ENCODE measurements at regions not wholly inside any gene's neighbourhood (a gene's known extent, or its start where the extent isn't known, plus 50 kb on each side); places are given as distances from the start of the nearest gene placed in this dataset.

GRCh38 chr21:15508554-15508953 is 221.2 kb upstream of the USP25 start:
- ATAC-seq (ENCODE audit: insufficient read depth, low FRiP score) (no peak), DNase-seq (no peak)
- no peaks in the 10 kb centered on the region for H3K27me3 ChIP-seq (ENCODE audit: control insufficient read depth in 3 of 3, insufficient read depth in 3 of 3, low read length in 2 of 3)
- H3K9me3 ChIP-seq (ENCODE audit: control insufficient read depth in 4 of 4, insufficient read depth in 3 of 4, low read length in 3 of 4), result no peaks in the 10 kb centered on the region
- no peak overlapping the region for H3K4me3 ChIP-seq
- TF ChIP-seq CTCF (IDR thresholded peaks at IDR 0.05; ENCODE audit: control extremely low read depth, extremely low read depth), result no peak
- H3K9ac ChIP-seq (ENCODE audit: insufficient read depth in 1 of 2, low read length in 2 of 2), result no peak overlapping the region
- no peaks in the 10 kb centered on the region for H3K36me3 ChIP-seq (ENCODE audit: control insufficient read depth in 4 of 4, insufficient read depth in 4 of 4, low read length in 4 of 4)
- no peaks in the 10 kb centered on the region for H3K4me1 ChIP-seq (ENCODE audit: control insufficient read depth in 5 of 5, insufficient read depth in 5 of 5, low read length in 5 of 5)
- H3K27ac ChIP-seq (ENCODE audit: low read depth in 1 of 2, low read length in 1 of 2), result no peak overlapping the region
- WGBS, 2 donors, result 72 to 75% methylated on average over 3 of the region's 3 CpGs

DNA sequence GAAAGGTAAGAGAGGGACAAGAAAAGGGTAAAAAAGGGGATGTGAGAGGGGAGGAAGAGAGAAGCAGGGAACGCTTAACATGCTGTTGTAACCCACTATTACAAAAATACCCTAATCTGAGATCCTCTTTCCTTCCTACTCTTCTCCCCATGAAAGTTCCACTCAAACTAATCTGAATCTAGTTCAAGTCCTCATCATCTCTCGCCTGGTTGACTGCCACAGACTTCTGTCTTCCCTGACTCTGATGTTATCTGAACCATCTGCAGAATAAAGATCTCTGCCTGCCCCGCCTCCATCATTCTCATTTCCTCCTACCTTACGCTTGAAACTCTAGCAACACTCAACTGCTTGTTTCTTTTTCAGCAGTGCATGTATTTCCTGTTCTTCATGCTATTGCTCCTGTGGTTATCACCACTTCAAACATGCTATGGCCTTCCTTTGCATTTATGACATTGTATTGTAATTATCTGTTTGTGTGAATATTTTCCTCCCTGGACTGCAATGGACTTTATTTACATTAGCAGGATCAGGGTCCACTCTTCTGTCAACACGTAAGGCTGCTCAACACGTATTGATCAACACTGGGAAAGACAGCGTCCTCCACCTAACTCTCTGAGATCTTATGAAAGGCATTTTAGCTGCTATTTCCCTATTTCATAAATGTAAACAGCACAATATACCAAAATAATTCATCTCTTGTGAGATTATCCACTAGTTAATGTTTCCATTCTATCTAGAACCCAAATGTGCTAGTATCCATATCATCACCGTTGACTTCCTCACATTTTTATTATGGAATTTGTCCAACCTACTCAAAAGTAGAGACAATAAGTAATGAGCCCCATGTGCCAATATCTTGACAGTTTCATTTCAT is 215.5 kb upstream of the USP25 start:
- no peak for TF ChIP-seq CTCF (IDR thresholded peaks at IDR 0.05; ENCODE audit: control extremely low read depth, extremely low read depth)

GRCh38 chr21:15515908-15516307 is 213.9 kb upstream of the USP25 start:
- TF ChIP-seq CTCF (IDR thresholded peaks at IDR 0.05; ENCODE audit: control extremely low read depth, extremely low read depth), result no peak
- no peak overlapping the region for H3K9ac ChIP-seq (ENCODE audit: insufficient read depth in 1 of 2, low read length in 2 of 2)
- ATAC-seq (ENCODE audit: insufficient read depth, low FRiP score) (no peak), DNase-seq (no peak)
- no peak overlapping the region for H3K4me3 ChIP-seq
- WGBS, 2 donors, result 66 to 88% methylated on average over 2 of the region's 2 CpGs
- H3K36me3 ChIP-seq (ENCODE audit: control insufficient read depth in 4 of 4, insufficient read depth in 4 of 4, low read length in 4 of 4), result no peaks in the 10 kb centered on the region
- no peaks in the 10 kb centered on the region for H3K4me1 ChIP-seq (ENCODE audit: control insufficient read depth in 5 of 5, insufficient read depth in 5 of 5, low read length in 5 of 5)
- no peak overlapping the region for H3K27ac ChIP-seq (ENCODE audit: low read depth in 1 of 2, low read length in 1 of 2)
- H3K9me3 ChIP-seq (ENCODE audit: control insufficient read depth in 4 of 4, insufficient read depth in 3 of 4, low read length in 3 of 4), result no peaks in the 10 kb centered on the region
- no peaks in the 10 kb centered on the region for H3K27me3 ChIP-seq (ENCODE audit: control insufficient read depth in 3 of 3, insufficient read depth in 3 of 3, low read length in 2 of 3)

More for the DNA sequence above, 215.5 kb upstream of the USP25 start:
- WGBS, 2 donors, result 46 to 57% methylated on average over 8 of the region's 8 CpGs
- ATAC-seq (ENCODE audit: insufficient read depth, low FRiP score) (no peak), DNase-seq (no peak)
- Histone ChIP-seq H3K4me1 (ENCODE audit: control insufficient read depth in 5 of 5, insufficient read depth in 5 of 5, low read length in 5 of 5) (no peaks in the 10 kb centered on the region), H3K36me3 (ENCODE audit: control insufficient read depth in 4 of 4, insufficient read depth in 4 of 4, low read length in 4 of 4) (no peaks in the 10 kb centered on the region), H3K4me3 (no peak overlapping the region), H3K27ac (ENCODE audit: low read depth in 1 of 2, low read length in 1 of 2) (no peak overlapping the region), H3K9ac (ENCODE audit: insufficient read depth in 1 of 2, low read length in 2 of 2) (no peak overlapping the region), H3K27me3 (ENCODE audit: control insufficient read depth in 3 of 3, insufficient read depth in 3 of 3, low read length in 2 of 3) (no peaks in the 10 kb centered on the region), H3K9me3 (ENCODE audit: control insufficient read depth in 4 of 4, insufficient read depth in 3 of 4, low read length in 3 of 4) (no peaks in the 10 kb centered on the region)

Data from lung (tissue), 11 donors.